ENCODE measurements at regions not wholly inside any gene's neighbourhood (a gene's known extent, or its start where the extent isn't known, plus 50 kb on each side); places are given as distances from the start of the nearest gene placed in this dataset.
"Not testable (repeated sequence)": the region's sequence is repeated elsewhere in the genome, so short reads cannot be mapped to it uniquely, and the experiment has no call there.

- Histone ChIP-seq H3K4me3 (ENCODE audit: low read length in 3 of 3) (no peak overlapping the region), H3K9me3 (ENCODE audit: control insufficient read depth in 3 of 3, low read length in 3 of 3) (no peaks in the 10 kb centered on the region), H3K4me1 (ENCODE audit: control insufficient read depth in 3 of 3, insufficient read depth in 3 of 3, low read length in 3 of 3) (peaks cover 0 to 4% (median 2%) of the 10 kb centered on the region in 3 donors), H3K27me3 (ENCODE audit: control insufficient read depth in 3 of 3, insufficient read depth in 3 of 3, low read length in 3 of 3) (no peaks in the 10 kb centered on the region), H3K36me3 (ENCODE audit: control insufficient read depth in 3 of 3, insufficient read depth in 3 of 3, low read length in 3 of 3) (no peaks in the 10 kb centered on the region), H3K27ac (ENCODE audit: low read depth, low read length) (no peak overlapping the region), H3K9ac (ENCODE audit: low read depth in 1 of 3, low read length in 3 of 3) (no peak overlapping the region)
These were observed 497.2 kb upstream of the SYT4 start for GRCh38 chr18:43774497-43774896.

GRCh38 chr18:43775591-43775990 is 498.3 kb upstream of the SYT4 start:
- Histone ChIP-seq H3K9ac (ENCODE audit: low read depth in 1 of 3, low read length in 3 of 3) (no peak overlapping the region), H3K4me1 (ENCODE audit: control insufficient read depth in 3 of 3, insufficient read depth in 3 of 3, low read length in 3 of 3) (peaks cover 0 to 4% (median 2%) of the 10 kb centered on the region in 3 donors), H3K27ac (ENCODE audit: low read depth, low read length) (no peak overlapping the region), H3K9me3 (ENCODE audit: control insufficient read depth in 3 of 3, low read length in 3 of 3) (no peaks in the 10 kb centered on the region), H3K36me3 (ENCODE audit: control insufficient read depth in 3 of 3, insufficient read depth in 3 of 3, low read length in 3 of 3) (no peaks in the 10 kb centered on the region), H3K27me3 (ENCODE audit: control insufficient read depth in 3 of 3, insufficient read depth in 3 of 3, low read length in 3 of 3) (no peaks in the 10 kb centered on the region), H3K4me3 (ENCODE audit: low read length in 3 of 3) (no peak overlapping the region)

- Histone ChIP-seq H3K27me3 (ENCODE audit: control insufficient read depth in 3 of 3, insufficient read depth in 3 of 3, low read length in 3 of 3) (no peaks in the 10 kb centered on the region), H3K4me3 (ENCODE audit: low read length in 3 of 3) (no peak overlapping the region), H3K9me3 (ENCODE audit: control insufficient read depth in 3 of 3, low read length in 3 of 3) (no peaks in the 10 kb centered on the region), H3K36me3 (ENCODE audit: control insufficient read depth in 3 of 3, insufficient read depth in 3 of 3, low read length in 3 of 3) (no peaks in the 10 kb centered on the region), H3K9ac (ENCODE audit: low read depth in 1 of 3, low read length in 3 of 3) (no peak overlapping the region), H3K27ac (ENCODE audit: low read depth, low read length) (no peak overlapping the region), H3K4me1 (ENCODE audit: control insufficient read depth in 3 of 3, insufficient read depth in 3 of 3, low read length in 3 of 3) (peaks cover 0 to 4% (median 2%) of the 10 kb centered on the region in 3 donors)
These were observed 499.7 kb upstream of the SYT4 start for GRCh38 chr18:43776997-43777396.

- no peak overlapping the region for H3K4me3 ChIP-seq (ENCODE audit: low read length in 3 of 3)
- H3K4me1 ChIP-seq (ENCODE audit: control insufficient read depth in 3 of 3, insufficient read depth in 3 of 3, low read length in 3 of 3): peaks cover 0 to 4% (median 2%) of the 10 kb centered on the region in 3 donors
- no peaks in the 10 kb centered on the region for H3K27me3 ChIP-seq (ENCODE audit: control insufficient read depth in 3 of 3, insufficient read depth in 3 of 3, low read length in 3 of 3)
- H3K9ac ChIP-seq (ENCODE audit: low read depth in 1 of 3, low read length in 3 of 3): no peak overlapping the region
- H3K9me3 ChIP-seq (ENCODE audit: control insufficient read depth in 3 of 3, low read length in 3 of 3): no peaks in the 10 kb centered on the region
- H3K27ac ChIP-seq (ENCODE audit: low read depth, low read length): no peak overlapping the region
- no peaks in the 10 kb centered on the region for H3K36me3 ChIP-seq (ENCODE audit: control insufficient read depth in 3 of 3, insufficient read depth in 3 of 3, low read length in 3 of 3)
These were observed 500.5 kb upstream of the SYT4 start for GRCh38 chr18:43777636-43778304.

GRCh38 chr18:43780782-43781340 is 503.6 kb upstream of the SYT4 start:
- Histone ChIP-seq H3K27ac (ENCODE audit: low read depth, low read length) (no peak overlapping the region), H3K9me3 (ENCODE audit: control insufficient read depth in 3 of 3, low read length in 3 of 3) (no peaks in the 10 kb centered on the region), H3K9ac (ENCODE audit: low read depth in 1 of 3, low read length in 3 of 3) (no peak overlapping the region), H3K36me3 (ENCODE audit: control insufficient read depth in 3 of 3, insufficient read depth in 3 of 3, low read length in 3 of 3) (no peaks in the 10 kb centered on the region), H3K4me3 (ENCODE audit: low read length in 3 of 3) (no peak overlapping the region), H3K27me3 (ENCODE audit: control insufficient read depth in 3 of 3, insufficient read depth in 3 of 3, low read length in 3 of 3) (no peaks in the 10 kb centered on the region), H3K4me1 (ENCODE audit: control insufficient read depth in 3 of 3, insufficient read depth in 3 of 3, low read length in 3 of 3) (no peaks in the 10 kb centered on the region)

GRCh38 chr18:43785158-43785557 is 507.9 kb upstream of the SYT4 start:
- Histone ChIP-seq H3K4me1 (ENCODE audit: control insufficient read depth in 3 of 3, insufficient read depth in 3 of 3, low read length in 3 of 3) (no peaks in the 10 kb centered on the region), H3K9me3 (ENCODE audit: control insufficient read depth in 3 of 3, low read length in 3 of 3) (no peaks in the 10 kb centered on the region), H3K36me3 (ENCODE audit: control insufficient read depth in 3 of 3, insufficient read depth in 3 of 3, low read length in 3 of 3) (no peaks in the 10 kb centered on the region), H3K9ac (ENCODE audit: low read depth in 1 of 3, low read length in 3 of 3) (no peak overlapping the region), H3K27me3 (ENCODE audit: control insufficient read depth in 3 of 3, insufficient read depth in 3 of 3, low read length in 3 of 3) (no peaks in the 10 kb centered on the region), H3K27ac (ENCODE audit: low read depth, low read length) (no peak overlapping the region), H3K4me3 (ENCODE audit: low read length in 3 of 3) (no peak overlapping the region)

- Histone ChIP-seq H3K4me3 (ENCODE audit: low read length in 3 of 3) (no peak overlapping the region), H3K9ac (ENCODE audit: low read depth in 1 of 3, low read length in 3 of 3) (no peak overlapping the region), H3K27me3 (ENCODE audit: control insufficient read depth in 3 of 3, insufficient read depth in 3 of 3, low read length in 3 of 3) (no peaks in the 10 kb centered on the region), H3K27ac (ENCODE audit: low read depth, low read length) (no peak overlapping the region), H3K36me3 (ENCODE audit: control insufficient read depth in 3 of 3, insufficient read depth in 3 of 3, low read length in 3 of 3) (no peaks in the 10 kb centered on the region), H3K9me3 (ENCODE audit: control insufficient read depth in 3 of 3, low read length in 3 of 3) (no peaks in the 10 kb centered on the region), H3K4me1 (ENCODE audit: control insufficient read depth in 3 of 3, insufficient read depth in 3 of 3, low read length in 3 of 3) (no peaks in the 10 kb centered on the region)
These were observed 509.6 kb upstream of the SYT4 start for GRCh38 chr18:43786893-43787292.

GRCh38 chr18:43787721-43788120 is 510.4 kb upstream of the SYT4 start:
- H3K4me1 ChIP-seq (ENCODE audit: control insufficient read depth in 3 of 3, insufficient read depth in 3 of 3, low read length in 3 of 3); H3K27me3 ChIP-seq (ENCODE audit: control insufficient read depth in 3 of 3, insufficient read depth in 3 of 3, low read length in 3 of 3); H3K27ac ChIP-seq (ENCODE audit: low read depth, low read length); H3K4me3 ChIP-seq (ENCODE audit: low read length in 3 of 3); H3K9ac ChIP-seq (ENCODE audit: low read depth in 1 of 3, low read length in 3 of 3); H3K9me3 ChIP-seq (ENCODE audit: control insufficient read depth in 3 of 3, low read length in 3 of 3); H3K36me3 ChIP-seq (ENCODE audit: control insufficient read depth in 3 of 3, insufficient read depth in 3 of 3, low read length in 3 of 3): not testable (repeated sequence)

- H3K4me1 ChIP-seq (ENCODE audit: control insufficient read depth in 3 of 3, insufficient read depth in 3 of 3, low read length in 3 of 3): no peaks in the 10 kb centered on the region
- no peaks in the 10 kb centered on the region for H3K9me3 ChIP-seq (ENCODE audit: control insufficient read depth in 3 of 3, low read length in 3 of 3)
- no peak overlapping the region for H3K27ac ChIP-seq (ENCODE audit: low read depth, low read length)
- no peak overlapping the region for H3K4me3 ChIP-seq (ENCODE audit: low read length in 3 of 3)
- H3K36me3 ChIP-seq (ENCODE audit: control insufficient read depth in 3 of 3, insufficient read depth in 3 of 3, low read length in 3 of 3): no peaks in the 10 kb centered on the region
- peak overlapping the region in 1 of 3 donors; percentile 6 for H3K9ac ChIP-seq (ENCODE audit: low read depth in 1 of 3, low read length in 3 of 3)
- no peaks in the 10 kb centered on the region for H3K27me3 ChIP-seq (ENCODE audit: control insufficient read depth in 3 of 3, insufficient read depth in 3 of 3, low read length in 3 of 3)
These were observed 512.1 kb upstream of the SYT4 start for GRCh38 chr18:43789234-43790000.

- Histone ChIP-seq H3K9me3 (ENCODE audit: control insufficient read depth in 3 of 3, low read length in 3 of 3) (no peaks in the 10 kb centered on the region), H3K9ac (ENCODE audit: low read depth in 1 of 3, low read length in 3 of 3) (no peak overlapping the region), H3K4me3 (ENCODE audit: low read length in 3 of 3) (no peak overlapping the region), H3K27ac (ENCODE audit: low read depth, low read length) (no peak overlapping the region), H3K4me1 (ENCODE audit: control insufficient read depth in 3 of 3, insufficient read depth in 3 of 3, low read length in 3 of 3) (no peaks in the 10 kb centered on the region), H3K36me3 (ENCODE audit: control insufficient read depth in 3 of 3, insufficient read depth in 3 of 3, low read length in 3 of 3) (no peaks in the 10 kb centered on the region), H3K27me3 (ENCODE audit: control insufficient read depth in 3 of 3, insufficient read depth in 3 of 3, low read length in 3 of 3) (no peaks in the 10 kb centered on the region)
These were observed 516.6 kb upstream of the SYT4 start for GRCh38 chr18:43793910-43794309.

All from skeletal muscle tissue (tissue), 3 donors.